OCI-LY1 (cell line): ENCODE measurements at regions not wholly inside any gene's neighbourhood (a gene's known extent, or its start where the extent isn't known, plus 50 kb on each side); places are given as distances from the start of the nearest gene placed in this dataset.

Source experiments
- CTCF ChIP-seq: fragments of 200-600 bp; sonication (generic), shearing (Covaris generic); IDR thresholded peaks from 2 replicates; pipeline ENCODE4 v1.5.1; 2017; ENCODE audit warnings: mild to moderate bottlenecking, antibody characterized with exemption, low read length, moderate library complexity, mixed read lengths
- EZH2 ChIP-seq: fragments of 200-600 bp; sonication (generic), shearing (Covaris generic); IDR thresholded peaks from 2 replicates; pipeline ENCODE4 v1.8.0; 2017; ENCODE audit warnings: borderline replicate concordance, mixed run types, mild to moderate bottlenecking, antibody characterized with exemption, low read length, moderate library complexity, mixed read lengths

GRCh38 chr5:124502551-124502950 is 243.9 kb downstream of the ZNF608 start:
- TF ChIP-seq EZH2 (no peak), CTCF (no peak)
